PC-3 (cell line): ENCODE measurements at regions not wholly inside any gene's neighbourhood (a gene's known extent, or its start where the extent isn't known, plus 50 kb on each side); places are given as distances from the start of the nearest gene placed in this dataset.
"Not testable (repeated sequence)": the region's sequence is repeated elsewhere in the genome, so short reads cannot be mapped to it uniquely, and the experiment has no call there.

Experiments
- ATAC-seq: fragments of 200-7000 bp; cut with Tn5 transposase; 2 replicates; pipeline ENCODE4 v1.9.1; 2020; ENCODE audit warnings: mild to moderate bottlenecking, moderate library complexity
- BruUV-seq: library from RNA; stranded (reverse); fragments of 400-500 nt; replicated peaks from 2 replicates; lab custom pipeline; 2021; lab: Mats Ljungman, UMichigan
- CTCF ChIA-PET: fragments of 300-600 bp; sonication (Branson Sonifier 250); formaldehyde crosslinking; loops from one replicate; lab custom pipeline; 2022; ENCODE audit warnings: antibody characterized with exemption; lab: Charles Lee
- POLR2A ChIA-PET: fragments of 300-600 bp; sonication (Branson Sonifier 250); formaldehyde crosslinking; loops from one replicate; lab custom pipeline; 2022; ENCODE audit warnings: antibody characterized with exemption; ENCODE audit not compliant: unreplicated experiment; lab: Charles Lee
- DNase-seq: peaks from one replicate; pipeline ENCODE4 v3.0.0-alpha.2; 2015
- H2AFZ ChIP-seq: fragments of 300-600 bp; sonication (generic); 2 replicates; pipeline ENCODE4 v1.6.0; 2016; ENCODE audit warnings: antibody characterized with exemption, low read length
- H3F3A ChIP-seq: fragments of 300-600 bp; sonication (generic); one replicate; pipeline ENCODE4 v1.6.0; 2017; ENCODE audit warnings: antibody characterized with exemption, low read length, control low read depth, mild to moderate bottlenecking; ENCODE audit not compliant: unreplicated experiment
- H3K27ac ChIP-seq: fragments of 300-600 bp; sonication (generic); 2 replicates; pipeline ENCODE4 v1.5.1; 2016; ENCODE audit warnings: mild to moderate bottlenecking, low read length
- H3K27me3 ChIP-seq: fragments of 300-600 bp; sonication (generic); 2 replicates; pipeline ENCODE4 v1.6.1; 2016; ENCODE audit warnings: low read length, mixed read lengths
- H3K36me3 ChIP-seq: fragments of 300-600 bp; sonication (generic); 2 replicates; pipeline ENCODE4 v1.6.1; 2016; ENCODE audit warnings: low read depth, mixed run types, low read length, mixed read lengths
- H3K4me1 ChIP-seq: fragments of 300-600 bp; sonication (generic); 2 replicates; pipeline ENCODE4 v1.5.1; 2016; ENCODE audit warnings: low read length; ENCODE audit not compliant: insufficient read depth
- H3K4me2 ChIP-seq: fragments of 300-600 bp; sonication (generic); 2 replicates; pipeline ENCODE4 v1.6.0; 2016; ENCODE audit warnings: low read length
- H3K4me3 ChIP-seq: fragments of 300-600 bp; sonication (generic); 2 replicates; pipeline ENCODE4 v1.5.1; 2016; ENCODE audit warnings: mild to moderate bottlenecking, low read length, mixed read lengths
- H3K79me2 ChIP-seq: fragments of 300-600 bp; sonication (generic); 2 replicates; pipeline ENCODE4 v1.6.1; 2017; ENCODE audit warnings: low read length, mixed read lengths
- H3K9ac ChIP-seq: fragments of 300-600 bp; sonication (generic); 2 replicates; pipeline ENCODE4 v1.6.0; 2016; ENCODE audit warnings: mild to moderate bottlenecking, low read length
- H3K9me2 ChIP-seq: fragments of 300-600 bp; sonication (generic); replicated peaks from 2 replicates; pipeline ENCODE4 v1.6.1; 2016; ENCODE audit warnings: mixed run types, low read length, mixed read lengths
- H3K9me3 ChIP-seq: fragments of 300-600 bp; sonication (generic); 2 replicates; pipeline ENCODE4 v1.6.1; 2016; ENCODE audit warnings: low read length, mixed read lengths
- H4K20me1 ChIP-seq: fragments of 300-600 bp; sonication (generic); 2 replicates; pipeline ENCODE4 v1.6.1; 2016; ENCODE audit warnings: low read length, mixed read lengths
- CTCF ChIP-seq: fragments of 300-600 bp; sonication (generic); conservative IDR thresholded peaks from 2 replicates; pipeline ENCODE4 v1.5.1; 2017; ENCODE audit warnings: antibody characterized with exemption, low read depth, mild to moderate bottlenecking, low read length
- EZH2 ChIP-seq: fragments of 300-600 bp; sonication (generic); IDR thresholded peaks from one replicate; pipeline ENCODE4 v1.6.1; 2017; ENCODE audit warnings: antibody characterized with exemption, mild to moderate bottlenecking, low read length; ENCODE audit not compliant: unreplicated experiment
- EZH2phosphoT487 ChIP-seq: fragments of 300-600 bp; sonication (generic); IDR thresholded peaks from 2 replicates; pipeline ENCODE4 v1.6.1; 2018; ENCODE audit warnings: mild to moderate bottlenecking, antibody characterized with exemption, low read length, borderline replicate concordance
- intact Hi-C: fragments of 100-400 bp; cut with micrococcal nuclease; formaldehyde crosslinking; loops from 2 replicates; pipeline ENCODE4 v1.9.0; 2023

DNA sequence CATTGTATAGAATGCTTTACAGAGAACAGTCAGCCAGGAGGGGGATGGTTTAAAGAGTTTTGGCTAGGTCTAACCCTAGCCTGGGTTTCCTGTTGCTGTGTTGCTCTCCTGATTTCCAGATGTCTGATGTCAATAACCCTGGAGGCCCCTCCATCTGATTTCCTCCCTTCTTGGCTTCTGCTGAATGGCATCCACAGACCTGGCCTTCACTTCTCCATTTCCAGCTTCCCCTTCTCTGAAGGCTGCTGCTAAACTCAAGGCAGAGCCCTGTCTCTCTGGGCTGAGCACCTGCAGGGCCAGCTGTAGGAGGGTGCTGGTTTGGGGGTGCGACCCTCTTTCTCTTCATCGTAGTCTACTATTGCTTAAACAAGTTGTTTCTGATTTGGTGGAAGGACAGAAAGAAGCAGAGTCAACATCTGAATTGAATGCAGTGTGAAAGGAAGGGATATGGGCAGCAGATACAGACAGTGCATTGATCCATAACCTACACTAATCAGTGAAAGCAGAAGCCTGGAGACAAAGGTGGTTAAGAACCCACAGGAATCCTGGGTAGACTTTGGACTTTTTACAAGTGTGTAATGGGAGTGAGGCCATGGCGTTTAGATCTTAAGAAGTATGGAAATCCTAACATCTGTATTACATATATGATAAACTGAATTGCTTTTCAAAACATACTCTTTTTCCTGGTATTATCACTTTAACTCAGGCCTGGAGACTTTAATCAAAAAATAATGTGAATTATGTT is 153.6 kb downstream of the HRH4 start:
- ATAC-seq: no peak
- Histone ChIP-seq H3K9me2 (no peaks in the 10 kb centered on the region), H3K9me3 (no peaks in the 10 kb centered on the region), H3K79me2 (no peaks in the 10 kb centered on the region), H3F3A (no peaks in the 10 kb centered on the region), H3K27me3 (peaks cover 12% of the 10 kb centered on the region), H3K4me2 (no peak overlapping the region), H2AFZ (no peak overlapping the region), H3K36me3 (no peaks in the 10 kb centered on the region), H3K27ac (no peak overlapping the region), H3K4me3 (no peak overlapping the region), H3K4me1 (no peaks in the 10 kb centered on the region), H3K9ac (no peak overlapping the region), H4K20me1 (no peaks in the 10 kb centered on the region)
- no peak for TF ChIP-seq EZH2
- no peak for TF ChIP-seq EZH2phosphoT487
- no peak for TF ChIP-seq CTCF
- BruUV-seq: no TSS peak
- POLR2A ChIA-PET: no interaction called here
- DNase-seq: no peak
- CTCF ChIA-PET: no interaction called here
- intact Hi-C loops: no loop called here

- no peaks in the 10 kb centered on the region for H3K4me1 ChIP-seq
- no peak for ATAC-seq
- H3K36me3 ChIP-seq: no peaks in the 10 kb centered on the region
- no TSS peak for BruUV-seq
- no peaks in the 10 kb centered on the region for H3K9me3 ChIP-seq
- TF ChIP-seq EZH2phosphoT487 (no peak), EZH2 (no peak)
- intact Hi-C loops: no loop called here
- H3F3A ChIP-seq: no peaks in the 10 kb centered on the region
- ChIA-PET POLR2A (no interaction called here), CTCF (no interaction called here)
- no peak overlapping the region for H3K4me3 ChIP-seq
- H3K9me2 ChIP-seq: no peaks in the 10 kb centered on the region
- H3K27me3 ChIP-seq: peaks cover 9% of the 10 kb centered on the region
- DNase-seq: no peak
- no peaks in the 10 kb centered on the region for H4K20me1 ChIP-seq
- no peaks in the 10 kb centered on the region for H3K79me2 ChIP-seq
- H3K4me2 ChIP-seq: no peak overlapping the region
- H3K9ac ChIP-seq: no peak overlapping the region
- no peak overlapping the region for H2AFZ ChIP-seq
- H3K27ac ChIP-seq: no peak overlapping the region
These were observed 156.2 kb downstream of the HRH4 start for GRCh38 chr18:24616653-24617052.

GRCh38 chr18:24624421-24624820 is 164.0 kb downstream of the HRH4 start:
- CTCF ChIA-PET, H3K27ac ChIP-seq, H3K36me3 ChIP-seq, H3K79me2 ChIP-seq, intact Hi-C loops, DNase-seq, H3K4me3 ChIP-seq, ATAC-seq, H3K9ac ChIP-seq, H3K4me1 ChIP-seq, H3K9me2 ChIP-seq, H3F3A ChIP-seq, H3K9me3 ChIP-seq, H2AFZ ChIP-seq, BruUV-seq, H3K4me2 ChIP-seq, POLR2A ChIA-PET, H4K20me1 ChIP-seq: not testable (repeated sequence)
- H3K27me3 ChIP-seq: peaks cover 27% of the 10 kb centered on the region
